Gastroesophageal sphincter (tissue), 4 donors: ENCODE measurements at regions not wholly inside any gene's neighbourhood (a gene's known extent, or its start where the extent isn't known, plus 50 kb on each side); places are given as distances from the start of the nearest gene placed in this dataset.

Experiments used
- ATAC-seq: fragments of 150-250 bp; one replicate; pipeline ENCODE4 v1.9.1; 2016; ENCODE audit warnings: mild to moderate bottlenecking, moderate library complexity
- H3K27ac ChIP-seq, 4 donors: fragments of 200-600 bp; sonication (generic) in 3 of 4; 1 replicate in 3 of 4; 2 replicates in 1 of 4; pipeline ENCODE4 v1.5.1; 2016 to 2019
- H3K27me3 ChIP-seq: fragments of 200-600 bp; sonication (generic); one replicate; pipeline ENCODE4 v1.5.1; 2019
- H3K36me3 ChIP-seq, 2 donors: fragments of 200-600 bp; sonication (generic); one replicate each; pipeline ENCODE4 v1.5.1; 2019; ENCODE audit warnings: control low read depth in 1 of 2
- H3K4me1 ChIP-seq, 3 donors: fragments of 200-600 bp; sonication (generic); 1 replicate in 2 of 3; 2 replicates in 1 of 3; pipeline ENCODE4 v1.5.1; 2016 to 2019; ENCODE audit warnings: control low read depth in 2 of 3
- H3K4me3 ChIP-seq, 2 donors: fragments of 200-600 bp; sonication (generic); one replicate each; pipeline ENCODE4 v1.5.1; 2019; ENCODE audit warnings: mild to moderate bottlenecking in 1 of 2, moderate library complexity in 1 of 2
- H3K9me3 ChIP-seq, 3 donors: fragments of 200-600 bp; sonication (generic); one replicate each; pipeline ENCODE4 v1.5.1; 2017 to 2019; ENCODE audit warnings: control low read depth in 2 of 3
- CTCF ChIP-seq, 4 experiments: fragments of 200-600 bp in 2 of 4; fragments of 450-650 bp in 2 of 4; sonication (generic) in 1 of 4; IDR thresholded peaks; one replicate each; pipeline ENCODE4 v1.5.1; 2017 to 2019; ENCODE audit warnings: antibody characterized with exemption in 4 of 4, mild to moderate bottlenecking in 2 of 4, moderate library complexity in 2 of 4
- EP300 ChIP-seq: sonication (generic); formaldehyde crosslinking; IDR thresholded peaks from one replicate; pipeline ENCODE4 v1.6.1; 2017; ENCODE audit warnings: antibody characterized with exemption, mild to moderate bottlenecking
- POLR2A ChIP-seq, 2 donors: fragments of 450-650 bp; IDR thresholded peaks; one replicate each; pipeline ENCODE4 v1.6.1; 2017; ENCODE audit warnings: antibody characterized with exemption in 2 of 2, mild to moderate bottlenecking in 2 of 2, moderate library complexity in 1 of 2
- POLR2AphosphoS5 ChIP-seq: sonication (generic); formaldehyde crosslinking; IDR thresholded peaks from one replicate; pipeline ENCODE4 v1.6.1; 2017; ENCODE audit warnings: antibody characterized with exemption
- WGBS, 2 donors: methylation state at CpG; one replicate each; pipeline ENCODE4 v1.1.5; 2018; ENCODE audit warnings: low coverage in 1 of 2; 5-methylcytosine and 5-hydroxymethylcytosine counted together

GRCh38 chr5:37984300-37984699 lies 144.5 kb upstream of the GDNF start:
- no peaks in the 10 kb centered on the region for H3K36me3 ChIP-seq
- peak overlapping the region in 1 of 4 donors; percentile 49 for H3K27ac ChIP-seq
- H3K4me3 ChIP-seq, result no peak overlapping the region
- no peaks in the 10 kb centered on the region for H3K27me3 ChIP-seq
- peaks cover 0 to 19% (median 0%) of the 10 kb centered on the region in 3 donors for H3K4me1 ChIP-seq
- peaks cover 0 to 8% (median 0%) of the 10 kb centered on the region in 3 donors for H3K9me3 ChIP-seq
- TF ChIP-seq POLR2A (IDR thresholded peaks at IDR 0.05) (no peak), CTCF (IDR thresholded peaks at IDR 0.05) (no peak), EP300 (no peak), POLR2AphosphoS5 (no peak)
- no peak for ATAC-seq
- 33 to 60% methylated on average over 1 of the region's 1 CpG for WGBS, 2 donors

GRCh38 chr5:37983463-37983862 lies 143.6 kb upstream of the GDNF start:
- ATAC-seq, result peak; percentile 22
- H3K4me1 ChIP-seq, result peaks cover 0 to 12% (median 0%) of the 10 kb centered on the region in 3 donors
- H3K27me3 ChIP-seq, result no peaks in the 10 kb centered on the region
- no peaks in the 10 kb centered on the region for H3K36me3 ChIP-seq
- peak overlapping the region in 2 of 4 donors; percentile 33 to 49 for H3K27ac ChIP-seq
- 27 to 38% methylated on average over 1 to 2 of the region's 2 CpGs for WGBS, 2 donors
- H3K4me3 ChIP-seq, result no peak overlapping the region
- peaks cover 0 to 8% (median 0%) of the 10 kb centered on the region in 3 donors for H3K9me3 ChIP-seq
- no peak for TF ChIP-seq POLR2AphosphoS5
- no peak for TF ChIP-seq POLR2A (IDR thresholded peaks at IDR 0.05)
- TF ChIP-seq EP300, result no peak
- no peak for TF ChIP-seq CTCF (IDR thresholded peaks at IDR 0.05)

GRCh38 chr5:37979559-37979958 lies 139.7 kb upstream of the GDNF start:
- ATAC-seq, result no peak
- Histone ChIP-seq H3K27me3 (no peaks in the 10 kb centered on the region), H3K4me1 (no peaks in the 10 kb centered on the region), H3K27ac (no peak overlapping the region), H3K9me3 (peaks cover 0 to 8% (median 0%) of the 10 kb centered on the region in 3 donors), H3K36me3 (no peaks in the 10 kb centered on the region), H3K4me3 (no peak overlapping the region)
- whole genome bisulfite sequencing, 2 donors, result 57 to 100% methylated on average over 1 of the region's 1 CpG
- TF ChIP-seq POLR2A (IDR thresholded peaks at IDR 0.05), result no peak
- TF ChIP-seq CTCF (IDR thresholded peaks at IDR 0.05), result no peak

GRCh38 chr5:37975531-37975930 lies 135.7 kb upstream of the GDNF start:
- Histone ChIP-seq H3K27me3 (no peaks in the 10 kb centered on the region), H3K4me3 (no peak overlapping the region), H3K36me3 (no peaks in the 10 kb centered on the region), H3K27ac (no peak overlapping the region), H3K4me1 (peaks cover 0 to 4% (median 0%) of the 10 kb centered on the region in 3 donors), H3K9me3 (peaks cover 0 to 3% (median 0%) of the 10 kb centered on the region in 3 donors)
- 31 to 65% methylated on average over 4 of the region's 4 CpGs for WGBS, 2 donors
- TF ChIP-seq CTCF (IDR thresholded peaks at IDR 0.05) (no peak), EP300 (no peak), POLR2A (IDR thresholded peaks at IDR 0.05) (no peak), POLR2AphosphoS5 (no peak)
- no peak for ATAC-seq

- 100% methylated on average over 1 of the region's 1 CpG; no CpG with 5 or more reads in 1 of the 2 donors for WGBS, 2 donors
- H3K27me3 ChIP-seq, result no peaks in the 10 kb centered on the region
- H3K36me3 ChIP-seq, result no peaks in the 10 kb centered on the region
- no peak for ATAC-seq
- H3K4me3 ChIP-seq, result no peak overlapping the region
- H3K27ac ChIP-seq, result no peak overlapping the region
- TF ChIP-seq EP300, result no peak
- no peak for TF ChIP-seq POLR2A (IDR thresholded peaks at IDR 0.05)
- no peak for TF ChIP-seq POLR2AphosphoS5
- TF ChIP-seq CTCF (IDR thresholded peaks at IDR 0.05), result no peak
- H3K4me1 ChIP-seq, result peaks cover 0 to 14% (median 3%) of the 10 kb centered on the region in 3 donors
- no peaks in the 10 kb centered on the region for H3K9me3 ChIP-seq
Measured at GRCh38 chr5:37971483-37972024, 131.7 kb upstream of the GDNF start.
